GM21423 (cell line): ENCODE measurements at regions not wholly inside any gene's neighbourhood (a gene's known extent, or its start where the extent isn't known, plus 50 kb on each side); places are given as distances from the start of the nearest gene placed in this dataset.
"Not testable (repeated sequence)": the region's sequence is repeated elsewhere in the genome, so short reads cannot be mapped to it uniquely, and the experiment has no call there.

Experiments used
- ATAC-seq: cut with Tn5 transposase; IDR thresholded peaks from one replicate; pipeline ENCODE4 v1.9.1; 2021; ENCODE audit warnings: mild to moderate bottlenecking, moderate library complexity; ENCODE audit not compliant: unreplicated experiment

- ATAC-seq, result no peak
Observed at GRCh38 chr2:111250448-111251030, 129.8 kb downstream of the BCL2L11 start.

GRCh38 chr2:111251711-111252110 is 131.0 kb downstream of the BCL2L11 start:
- ATAC-seq, result no peak

- ATAC-seq, result no peak
Observed at GRCh38 chr2:111252436-111252835, 131.7 kb downstream of the BCL2L11 start.

- not testable (repeated sequence) for ATAC-seq
Observed at GRCh38 chr2:111254916-111255315, 134.2 kb downstream of the BCL2L11 start.

GRCh38 chr2:111256628-111257027 is 135.9 kb downstream of the BCL2L11 start:
- ATAC-seq, result not testable (repeated sequence)

GRCh38 chr2:111257607-111258006 is 136.9 kb downstream of the BCL2L11 start:
- ATAC-seq, result not testable (repeated sequence)

- not testable (repeated sequence) for ATAC-seq
Observed at GRCh38 chr2:111258318-111258717, 137.6 kb downstream of the BCL2L11 start.

- not testable (repeated sequence) for ATAC-seq
Observed at GRCh38 chr2:111262627-111263379, 142.1 kb downstream of the BCL2L11 start.

GRCh38 chr2:111263380-111264017 is 142.8 kb downstream of the BCL2L11 start:
- ATAC-seq, result not testable (repeated sequence)

- not testable (repeated sequence) for ATAC-seq
Observed at GRCh38 chr2:111264956-111265355, 144.2 kb downstream of the BCL2L11 start.

- not testable (repeated sequence) for ATAC-seq
Observed at GRCh38 chr2:111266556-111266955, 145.8 kb downstream of the BCL2L11 start.

- ATAC-seq, result not testable (repeated sequence)
Observed at GRCh38 chr2:111267038-111267437, 146.3 kb downstream of the BCL2L11 start.

- ATAC-seq, result not testable (repeated sequence)
Observed at GRCh38 chr2:111269761-111270323, 149.1 kb downstream of the BCL2L11 start.

- ATAC-seq, result not testable (repeated sequence)
Observed at GRCh38 chr2:111270569-111270968, 149.9 kb downstream of the BCL2L11 start.

GRCh38 chr2:111271647-111272304 is 151.1 kb downstream of the BCL2L11 start:
- not testable (repeated sequence) for ATAC-seq

- ATAC-seq, result not testable (repeated sequence)
Observed at GRCh38 chr2:111273007-111273406, 152.3 kb downstream of the BCL2L11 start.

- ATAC-seq, result not testable (repeated sequence)
Observed at GRCh38 chr2:111275047-111275853, 154.5 kb downstream of the BCL2L11 start.

GRCh38 chr2:111275854-111276171 is 155.1 kb downstream of the BCL2L11 start:
- ATAC-seq, result not testable (repeated sequence)

- not testable (repeated sequence) for ATAC-seq
Observed at GRCh38 chr2:111278133-111278532, 157.4 kb downstream of the BCL2L11 start.

- ATAC-seq, result not testable (repeated sequence)
Observed at GRCh38 chr2:111280709-111281286, 160.1 kb downstream of the BCL2L11 start.
